NOMO-1 treated with DMSO at 0.1 percent for 48 hours (cell line): ENCODE measurements at regions not wholly inside any gene's neighbourhood (a gene's known extent, or its start where the extent isn't known, plus 50 kb on each side); places are given as distances from the start of the nearest gene placed in this dataset.
"Not testable (repeated sequence)": the region's sequence is repeated elsewhere in the genome, so short reads cannot be mapped to it uniquely, and the experiment has no call there.

ENCODE experiments used
- DNase-seq: peaks from one replicate; lab custom pipeline; 2025; ENCODE audit not compliant: unreplicated experiment; lab: John Stamatoyannopoulos, UW

GRCh38 chr2:228599781-228600180 is 418.3 kb upstream of the SPHKAP start:
- no peak for DNase-seq

GRCh38 chr2:228599297-228599696 is 417.8 kb upstream of the SPHKAP start:
- no peak for DNase-seq

GRCh38 chr2:228597032-228597431 is 415.5 kb upstream of the SPHKAP start:
- DNase-seq: no peak

- DNase-seq: no peak
These were observed 412.5 kb upstream of the SPHKAP start for GRCh38 chr2:228594012-228594411.

GRCh38 chr2:228592925-228593324 is 411.4 kb upstream of the SPHKAP start:
- no peak for DNase-seq

GRCh38 chr2:228590681-228591080 is 409.2 kb upstream of the SPHKAP start:
- no peak for DNase-seq

- no peak for DNase-seq
These were observed 407.6 kb upstream of the SPHKAP start for GRCh38 chr2:228589115-228589514.

GRCh38 chr2:228581731-228582130 is 400.2 kb upstream of the SPHKAP start:
- no peak for DNase-seq

- DNase-seq: no peak
These were observed 394.4 kb upstream of the SPHKAP start for GRCh38 chr2:228575897-228576296.

GRCh38 chr2:228568275-228568674 is 386.8 kb upstream of the SPHKAP start:
- not testable (repeated sequence) for DNase-seq

- DNase-seq: no peak
These were observed 380.3 kb upstream of the SPHKAP start for GRCh38 chr2:228561816-228562215.

- no peak for DNase-seq
These were observed 378.4 kb upstream of the SPHKAP start for GRCh38 chr2:228559774-228560415.

GRCh38 chr2:228556717-228557116 is 375.2 kb upstream of the SPHKAP start:
- DNase-seq: no peak

GRCh38 chr2:228549441-228550007 is 368.0 kb upstream of the SPHKAP start:
- no peak for DNase-seq

- no peak for DNase-seq
These were observed 366.7 kb upstream of the SPHKAP start for GRCh38 chr2:228548230-228548629.

GRCh38 chr2:228545748-228546145 is 364.3 kb upstream of the SPHKAP start:
- no peak for DNase-seq

- DNase-seq: no peak
These were observed 363.7 kb upstream of the SPHKAP start for GRCh38 chr2:228545041-228545747.

GRCh38 chr2:228543117-228543516 is 361.6 kb upstream of the SPHKAP start:
- no peak for DNase-seq

GRCh38 chr2:228542277-228542676 is 360.8 kb upstream of the SPHKAP start:
- no peak for DNase-seq

- DNase-seq: no peak
These were observed 360.3 kb upstream of the SPHKAP start for GRCh38 chr2:228541789-228542188.

GRCh38 chr2:228540976-228541375 is 359.5 kb upstream of the SPHKAP start:
- no peak for DNase-seq

- DNase-seq: no peak
These were observed 353.9 kb upstream of the SPHKAP start for GRCh38 chr2:228535396-228535795.
